ENCODE measurements at regions not wholly inside any gene's neighbourhood (a gene's known extent, or its start where the extent isn't known, plus 50 kb on each side); places are given as distances from the start of the nearest gene placed in this dataset.

DNA sequence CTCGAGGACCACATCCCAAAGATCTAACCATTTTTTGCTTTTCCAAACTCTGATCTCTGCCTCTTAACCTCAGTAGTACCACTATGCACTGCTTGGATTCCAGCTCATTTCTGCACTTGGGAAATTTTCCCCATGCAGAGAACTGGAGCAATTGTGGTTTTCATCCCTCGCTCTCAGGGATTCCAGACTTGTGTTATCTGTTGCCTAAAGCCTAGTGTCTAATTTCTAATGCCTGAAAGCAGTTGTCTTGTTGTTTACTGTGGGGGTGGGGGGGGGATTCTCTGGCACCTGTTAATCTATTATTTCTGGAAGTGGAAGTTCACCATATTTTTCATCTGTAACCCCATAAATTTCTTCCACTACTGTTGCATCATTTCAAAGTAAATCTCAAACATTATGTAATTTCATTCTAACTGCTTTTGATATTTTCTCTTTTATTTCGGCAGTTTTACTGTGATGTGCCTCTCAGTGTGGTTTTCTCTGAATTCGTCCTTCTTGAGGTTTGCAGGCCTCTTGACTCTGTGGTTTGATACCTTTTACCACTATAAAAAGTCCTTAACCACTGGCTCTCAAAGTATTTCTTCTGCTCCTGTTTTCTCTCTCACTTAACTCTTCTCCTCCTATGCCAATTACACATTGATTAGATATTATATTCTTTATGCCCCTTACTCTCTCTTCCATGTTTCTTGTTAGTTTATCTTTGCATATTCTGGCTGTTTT lies 205.6 kb upstream of the EOLA2 start:
- DNase-seq (ENCODE audit: low read depth, low spot score) (no peak), FAIRE-seq (no peak), ATAC-seq (no peak)
- WGBS (ENCODE audit: insufficient coverage, insufficient replicate concordance, low lambda C conversion rate, missing lambda C conversion rate): 5% methylated on average over 4 of the region's 4 CpGs
- no peak overlapping the region for H3K4me2 ChIP-seq (ENCODE audit: control insufficient read depth, insufficient read depth)
- intact Hi-C loops (cut with micrococcal nuclease; ENCODE audit: unreplicated experiment): no loop called here
- no TSS peak for BruUV-seq (replicated peaks)
- H3K27me3 ChIP-seq (replicated peaks in 1 of 2; ENCODE audit: control insufficient read depth in 2 of 2, insufficient read depth in 2 of 2, low read length in 1 of 2): no peaks in the 10 kb centered on the region
- no peak for TF ChIP-seq HCFC1 (IDR thresholded peaks at IDR 0.05; ENCODE audit: low read length)
- no peak for TF ChIP-seq PML (IDR thresholded peaks at IDR 0.05; ENCODE audit: low read length)
- no peak for TF ChIP-seq ESRRA (IDR thresholded peaks at IDR 0.05; ENCODE audit: low read length)
- no peak for TF ChIP-seq ATF3 (IDR thresholded peaks at IDR 0.05; ENCODE audit: borderline replicate concordance, extremely low read depth, low read depth, low read length)
- TF ChIP-seq TCF7 (IDR thresholded peaks at IDR 0.05; ENCODE audit: borderline replicate concordance): no peak
- no peak for TF ChIP-seq ZBTB40 (IDR thresholded peaks at IDR 0.05; ENCODE audit: borderline replicate concordance)
- no peak for TF ChIP-seq YBX1 (IDR thresholded peaks at IDR 0.05)
- TF ChIP-seq JUNB (IDR thresholded peaks at IDR 0.05): no peak
- no peak for TF ChIP-seq MYC (IDR thresholded peaks at IDR 0.05; ENCODE audit: insufficient read depth, insufficient read length, insufficient replicate concordance, low read length, severe bottlenecking)
- no peak for TF ChIP-seq GATAD2B (conservative IDR thresholded peaks at IDR 0.05; ENCODE audit: low read depth)
- TF ChIP-seq SUZ12 (IDR thresholded peaks at IDR 0.05; ENCODE audit: unreplicated experiment): no peak
- no peak for TF ChIP-seq SRF (IDR thresholded peaks at IDR 0.05; ENCODE audit: low read depth in 2 of 2, low read length in 2 of 2)
- TF ChIP-seq HDGF (IDR thresholded peaks at IDR 0.05): no peak
- no peak for TF ChIP-seq NBN (IDR thresholded peaks at IDR 0.05)
- TF ChIP-seq HDAC6 (IDR thresholded peaks at IDR 0.05; ENCODE audit: unreplicated experiment): no peak
- no peak for TF ChIP-seq BRCA1 (IDR thresholded peaks at IDR 0.05; ENCODE audit: low read depth, low read length)
- TF ChIP-seq, protein P1, sequence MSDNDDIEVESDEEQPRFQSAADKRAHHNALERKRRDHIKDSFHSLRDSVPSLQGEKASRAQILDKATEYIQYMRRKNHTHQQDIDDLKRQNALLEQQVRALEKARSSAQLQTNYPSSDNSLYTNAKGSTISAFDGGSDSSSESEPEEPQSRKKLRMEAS (IDR thresholded peaks at IDR 0.05; ENCODE audit: low read depth, low read length): no peak
- TF ChIP-seq EZH2 (IDR thresholded peaks at IDR 0.05; ENCODE audit: borderline replicate concordance, control insufficient read depth, low read depth, low read length): no peak
- H3K27ac ChIP-seq (ENCODE audit: control insufficient read depth, insufficient read depth): no peak overlapping the region
- no peaks in the 10 kb centered on the region for H3K4me1 ChIP-seq (ENCODE audit: control insufficient read depth, insufficient read depth, low read length)
- H4K20me1 ChIP-seq (ENCODE audit: control insufficient read depth, insufficient read depth): no peaks in the 10 kb centered on the region
- no peak overlapping the region for H3K9ac ChIP-seq (ENCODE audit: control insufficient read depth, insufficient read depth, low read length)
- H2AFZ ChIP-seq (ENCODE audit: control insufficient read depth, low read depth, low read length): no peak overlapping the region
- H3K79me2 ChIP-seq (ENCODE audit: control insufficient read depth, insufficient read depth, low read length): no peaks in the 10 kb centered on the region
- RAD21 ChIA-PET (ENCODE audit: unreplicated experiment): no interaction called here
- no peaks in the 10 kb centered on the region for H3K36me3 ChIP-seq (ENCODE audit: control insufficient read depth in 2 of 2, insufficient read depth in 2 of 2, low read length in 1 of 2)
- H3K9me3 ChIP-seq (replicated peaks; ENCODE audit: control insufficient read depth, insufficient read depth, low read length): no peaks in the 10 kb centered on the region; the same call in 2 of the 3 replicates
- CTCF ChIA-PET: no interaction called here
- in situ Hi-C loops (cut with MboI): no loop called here
- POLR2A ChIA-PET: no interaction called here
- H3K4me3 ChIP-seq: no peak overlapping the region
- SMC1A ChIA-PET (ENCODE audit: uncharacterized antibody, unreplicated experiment): no interaction called here
